HL-60 (cell line): ENCODE measurements at regions not wholly inside any gene's neighbourhood (a gene's known extent, or its start where the extent isn't known, plus 50 kb on each side); places are given as distances from the start of the nearest gene placed in this dataset.

Experiments used
- GABPA ChIP-seq: IDR thresholded peaks from 2 replicates; pipeline ENCODE4 v1.6.1; 2012; ENCODE audit warnings: low read depth
- POLR2AphosphoS5 ChIP-seq: IDR thresholded peaks from 2 replicates; pipeline ENCODE4 v1.6.1; 2012; ENCODE audit warnings: low read depth
- TF ChIP-seq, protein P1 (sequence below): IDR thresholded peaks from one replicate; pipeline ENCODE4 v1.5.1; 2011; ENCODE audit warnings: low read length, control low read depth, inconsistent platforms; ENCODE audit not compliant: insufficient read depth
- TF ChIP-seq, protein P2 (sequence below): IDR thresholded peaks from 2 replicates; pipeline ENCODE4 v1.6.1; 2012; ENCODE audit warnings: low read depth; ENCODE audit not compliant: insufficient replicate concordance

DNA sequence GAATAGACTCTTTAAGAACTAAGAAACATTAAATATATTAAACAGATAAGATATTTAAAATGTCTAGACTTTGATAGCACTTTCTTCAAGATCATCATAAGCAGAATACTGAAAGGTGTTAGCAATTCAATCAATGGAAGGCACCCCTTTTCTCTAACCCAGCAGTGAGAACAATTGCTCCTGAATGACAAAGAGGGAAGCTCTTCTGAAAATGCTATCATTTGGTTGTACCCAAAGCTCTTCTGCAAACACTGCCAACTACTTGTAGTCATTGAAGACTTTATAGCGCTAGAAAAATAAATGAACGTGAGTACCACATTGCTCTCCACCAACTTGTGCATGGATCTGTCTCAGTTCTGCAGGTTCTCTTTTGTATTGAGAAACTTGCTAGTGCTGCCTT lies 62.2 kb upstream of the LMO3 start:
- TF ChIP-seq, protein P1, sequence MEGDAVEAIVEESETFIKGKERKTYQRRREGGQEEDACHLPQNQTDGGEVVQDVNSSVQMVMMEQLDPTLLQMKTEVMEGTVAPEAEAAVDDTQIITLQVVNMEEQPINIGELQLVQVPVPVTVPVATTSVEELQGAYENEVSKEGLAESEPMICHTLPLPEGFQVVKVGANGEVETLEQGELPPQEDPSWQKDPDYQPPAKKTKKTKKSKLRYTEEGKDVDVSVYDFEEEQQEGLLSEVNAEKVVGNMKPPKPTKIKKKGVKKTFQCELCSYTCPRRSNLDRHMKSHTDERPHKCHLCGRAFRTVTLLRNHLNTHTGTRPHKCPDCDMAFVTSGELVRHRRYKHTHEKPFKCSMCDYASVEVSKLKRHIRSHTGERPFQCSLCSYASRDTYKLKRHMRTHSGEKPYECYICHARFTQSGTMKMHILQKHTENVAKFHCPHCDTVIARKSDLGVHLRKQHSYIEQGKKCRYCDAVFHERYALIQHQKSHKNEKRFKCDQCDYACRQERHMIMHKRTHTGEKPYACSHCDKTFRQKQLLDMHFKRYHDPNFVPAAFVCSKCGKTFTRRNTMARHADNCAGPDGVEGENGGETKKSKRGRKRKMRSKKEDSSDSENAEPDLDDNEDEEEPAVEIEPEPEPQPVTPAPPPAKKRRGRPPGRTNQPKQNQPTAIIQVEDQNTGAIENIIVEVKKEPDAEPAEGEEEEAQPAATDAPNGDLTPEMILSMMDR = no peak
- TF ChIP-seq, protein P2, sequence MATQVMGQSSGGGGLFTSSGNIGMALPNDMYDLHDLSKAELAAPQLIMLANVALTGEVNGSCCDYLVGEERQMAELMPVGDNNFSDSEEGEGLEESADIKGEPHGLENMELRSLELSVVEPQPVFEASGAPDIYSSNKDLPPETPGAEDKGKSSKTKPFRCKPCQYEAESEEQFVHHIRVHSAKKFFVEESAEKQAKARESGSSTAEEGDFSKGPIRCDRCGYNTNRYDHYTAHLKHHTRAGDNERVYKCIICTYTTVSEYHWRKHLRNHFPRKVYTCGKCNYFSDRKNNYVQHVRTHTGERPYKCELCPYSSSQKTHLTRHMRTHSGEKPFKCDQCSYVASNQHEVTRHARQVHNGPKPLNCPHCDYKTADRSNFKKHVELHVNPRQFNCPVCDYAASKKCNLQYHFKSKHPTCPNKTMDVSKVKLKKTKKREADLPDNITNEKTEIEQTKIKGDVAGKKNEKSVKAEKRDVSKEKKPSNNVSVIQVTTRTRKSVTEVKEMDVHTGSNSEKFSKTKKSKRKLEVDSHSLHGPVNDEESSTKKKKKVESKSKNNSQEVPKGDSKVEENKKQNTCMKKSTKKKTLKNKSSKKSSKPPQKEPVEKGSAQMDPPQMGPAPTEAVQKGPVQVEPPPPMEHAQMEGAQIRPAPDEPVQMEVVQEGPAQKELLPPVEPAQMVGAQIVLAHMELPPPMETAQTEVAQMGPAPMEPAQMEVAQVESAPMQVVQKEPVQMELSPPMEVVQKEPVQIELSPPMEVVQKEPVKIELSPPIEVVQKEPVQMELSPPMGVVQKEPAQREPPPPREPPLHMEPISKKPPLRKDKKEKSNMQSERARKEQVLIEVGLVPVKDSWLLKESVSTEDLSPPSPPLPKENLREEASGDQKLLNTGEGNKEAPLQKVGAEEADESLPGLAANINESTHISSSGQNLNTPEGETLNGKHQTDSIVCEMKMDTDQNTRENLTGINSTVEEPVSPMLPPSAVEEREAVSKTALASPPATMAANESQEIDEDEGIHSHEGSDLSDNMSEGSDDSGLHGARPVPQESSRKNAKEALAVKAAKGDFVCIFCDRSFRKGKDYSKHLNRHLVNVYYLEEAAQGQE = no peak
- TF ChIP-seq POLR2AphosphoS5 (no peak), GABPA (no peak)
